T1000 (cell line): ENCODE measurements at regions not wholly inside any gene's neighbourhood (a gene's known extent, or its start where the extent isn't known, plus 50 kb on each side); places are given as distances from the start of the nearest gene placed in this dataset.
"Not testable (repeated sequence)": the region's sequence is repeated elsewhere in the genome, so short reads cannot be mapped to it uniquely, and the experiment has no call there.

Source experiments
- DNase-seq: peaks from one replicate; lab custom pipeline; 2025; ENCODE audit warnings: mixed read lengths; lab: John Stamatoyannopoulos, UW

- no peak for DNase-seq
Measured at GRCh38 chr3:103169289-103169688, 734.5 kb downstream of the ZPLD1 start.

- no peak for DNase-seq
Measured at GRCh38 chr3:103170651-103171050, 735.8 kb downstream of the ZPLD1 start.

- DNase-seq, result no peak
Measured at GRCh38 chr3:103173940-103174339, 739.1 kb downstream of the ZPLD1 start.

- no peak for DNase-seq
Measured at GRCh38 chr3:103181160-103181559, 746.3 kb downstream of the ZPLD1 start.

- no peak for DNase-seq
Measured at GRCh38 chr3:103184772-103185171, 750.0 kb downstream of the ZPLD1 start.

- no peak for DNase-seq
Measured at GRCh38 chr3:103189941-103190340, 755.1 kb downstream of the ZPLD1 start.

GRCh38 chr3:103195216-103195615 is 760.4 kb downstream of the ZPLD1 start:
- no peak for DNase-seq

GRCh38 chr3:103203441-103203840 is 768.6 kb downstream of the ZPLD1 start:
- DNase-seq, result no peak

- no peak for DNase-seq
Measured at GRCh38 chr3:103210583-103210982, 775.8 kb downstream of the ZPLD1 start.

- no peak for DNase-seq
Measured at GRCh38 chr3:103218146-103218545, 783.3 kb downstream of the ZPLD1 start.

GRCh38 chr3:103218793-103219192 is 784.0 kb downstream of the ZPLD1 start:
- DNase-seq, result no peak

GRCh38 chr3:103227651-103228050 is 792.8 kb downstream of the ZPLD1 start:
- no peak for DNase-seq

GRCh38 chr3:103247459-103247858 is 812.6 kb downstream of the ZPLD1 start:
- no peak for DNase-seq

GRCh38 chr3:103254827-103255226 is 820.0 kb downstream of the ZPLD1 start:
- DNase-seq, result not testable (repeated sequence)

GRCh38 chr3:103269287-103269686 is 834.5 kb downstream of the ZPLD1 start:
- no peak for DNase-seq

- no peak for DNase-seq
Measured at GRCh38 chr3:103271575-103271974, 836.8 kb downstream of the ZPLD1 start.

GRCh38 chr3:103295974-103296570 is 861.3 kb downstream of the ZPLD1 start:
- DNase-seq, result no peak

GRCh38 chr3:103297502-103297901 is 862.7 kb downstream of the ZPLD1 start:
- not testable (repeated sequence) for DNase-seq

GRCh38 chr3:103306104-103306503 is 871.3 kb downstream of the ZPLD1 start:
- DNase-seq, result no peak

- DNase-seq, result no peak
Measured at GRCh38 chr3:103308921-103309320, 874.1 kb downstream of the ZPLD1 start.

GRCh38 chr3:103319912-103320311 is 885.1 kb downstream of the ZPLD1 start:
- DNase-seq, result no peak

GRCh38 chr3:103337179-103337845 is 902.5 kb downstream of the ZPLD1 start:
- DNase-seq, result no peak

GRCh38 chr3:103341078-103341606 is 906.3 kb downstream of the ZPLD1 start:
- no peak for DNase-seq
